Hepatocyte (in vitro differentiated cells): ENCODE measurements at regions not wholly inside any gene's neighbourhood (a gene's known extent, or its start where the extent isn't known, plus 50 kb on each side); places are given as distances from the start of the nearest gene placed in this dataset.

Experiments used
- EZH2 ChIP-seq: fragments of 200-600 bp; sonication (generic); IDR thresholded peaks from 2 replicates; pipeline ENCODE4 v1.6.1; 2016; ENCODE audit warnings: antibody characterized with exemption, mild to moderate bottlenecking, borderline replicate concordance
- TF ChIP-seq, protein P1 (sequence below): fragments of 200-600 bp; sonication (generic); IDR thresholded peaks from 2 replicates; pipeline ENCODE4 v1.5.1; 2016; ENCODE audit warnings: antibody characterized with exemption, mild to moderate bottlenecking; ENCODE audit not compliant: poor library complexity

DNA sequence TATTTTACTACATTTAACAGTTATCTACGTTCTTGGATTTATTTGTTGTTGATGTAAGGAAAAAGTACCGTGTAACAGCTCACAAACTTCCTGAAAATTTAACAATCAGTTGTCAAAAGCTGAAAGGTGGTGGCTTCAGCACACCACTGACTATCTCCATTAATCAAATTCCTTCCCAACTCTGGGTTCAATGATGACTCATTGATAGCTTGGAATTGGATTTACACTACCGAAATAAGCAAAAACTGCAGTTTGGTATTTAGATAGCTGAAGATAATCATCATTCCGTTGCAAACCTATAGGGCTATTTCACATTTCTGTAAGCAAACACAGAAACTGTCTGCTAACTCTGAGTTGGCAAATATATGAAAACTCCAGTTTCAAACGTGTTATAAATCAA, 322.3 kb upstream of the TFPI start:
- TF ChIP-seq, protein P1, sequence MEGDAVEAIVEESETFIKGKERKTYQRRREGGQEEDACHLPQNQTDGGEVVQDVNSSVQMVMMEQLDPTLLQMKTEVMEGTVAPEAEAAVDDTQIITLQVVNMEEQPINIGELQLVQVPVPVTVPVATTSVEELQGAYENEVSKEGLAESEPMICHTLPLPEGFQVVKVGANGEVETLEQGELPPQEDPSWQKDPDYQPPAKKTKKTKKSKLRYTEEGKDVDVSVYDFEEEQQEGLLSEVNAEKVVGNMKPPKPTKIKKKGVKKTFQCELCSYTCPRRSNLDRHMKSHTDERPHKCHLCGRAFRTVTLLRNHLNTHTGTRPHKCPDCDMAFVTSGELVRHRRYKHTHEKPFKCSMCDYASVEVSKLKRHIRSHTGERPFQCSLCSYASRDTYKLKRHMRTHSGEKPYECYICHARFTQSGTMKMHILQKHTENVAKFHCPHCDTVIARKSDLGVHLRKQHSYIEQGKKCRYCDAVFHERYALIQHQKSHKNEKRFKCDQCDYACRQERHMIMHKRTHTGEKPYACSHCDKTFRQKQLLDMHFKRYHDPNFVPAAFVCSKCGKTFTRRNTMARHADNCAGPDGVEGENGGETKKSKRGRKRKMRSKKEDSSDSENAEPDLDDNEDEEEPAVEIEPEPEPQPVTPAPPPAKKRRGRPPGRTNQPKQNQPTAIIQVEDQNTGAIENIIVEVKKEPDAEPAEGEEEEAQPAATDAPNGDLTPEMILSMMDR: no peak
- TF ChIP-seq EZH2: no peak
